ENCODE measurements at regions not wholly inside any gene's neighbourhood (a gene's known extent, or its start where the extent isn't known, plus 50 kb on each side); places are given as distances from the start of the nearest gene placed in this dataset.

DNA sequence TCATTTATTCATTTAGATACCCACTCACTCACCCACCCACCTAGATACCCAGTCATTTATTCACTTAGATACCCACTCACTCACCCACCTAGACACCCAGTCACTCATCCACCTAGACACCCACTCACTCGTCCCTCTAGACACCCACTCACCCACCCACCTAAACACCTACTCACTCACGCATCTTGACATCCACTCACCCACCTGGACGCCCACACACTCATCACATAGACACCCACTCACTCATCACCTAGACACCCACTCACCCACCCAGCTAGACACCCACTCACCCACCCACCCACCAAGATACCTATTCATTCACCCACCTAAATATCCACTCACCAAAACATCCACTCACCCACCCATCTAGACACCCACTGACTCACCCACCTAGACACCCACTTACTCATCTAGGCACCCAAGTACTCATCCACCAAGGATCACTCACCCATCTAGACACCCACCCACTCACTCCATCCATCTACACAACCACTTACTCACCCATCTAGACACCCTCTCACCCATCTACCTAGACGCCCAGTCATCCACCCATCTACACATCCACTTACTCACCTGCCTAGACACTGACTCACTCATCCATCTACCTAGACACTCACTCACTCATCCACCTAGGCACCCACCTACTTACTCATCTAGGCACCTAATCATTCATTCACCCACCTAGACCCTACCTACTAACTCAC is 723.7 kb upstream of the RAB6C start:
- no peak for DNase-seq (ENCODE audit: low read depth)

DNA sequence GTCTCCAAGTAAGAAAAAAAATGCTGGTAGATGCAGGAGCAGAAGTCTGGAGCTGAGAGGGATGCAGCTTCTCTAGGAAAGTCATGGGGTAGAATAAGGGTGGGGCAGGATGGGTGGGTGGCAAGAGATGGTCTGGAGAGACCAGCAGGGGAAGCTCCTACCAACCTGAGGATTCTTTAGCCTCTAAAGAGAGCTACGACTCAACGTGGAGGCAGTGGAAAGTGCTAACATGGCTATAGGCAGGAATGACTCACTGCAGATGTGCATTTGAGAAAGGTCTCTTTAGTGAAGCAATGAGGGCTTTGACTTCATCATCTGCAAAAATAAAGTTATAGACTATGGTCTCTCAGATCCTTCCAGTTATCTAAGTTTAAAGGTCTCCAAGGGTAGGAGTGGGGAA is 722.8 kb upstream of the RAB6C start:
- DNase-seq (ENCODE audit: low read depth): no peak

DNA sequence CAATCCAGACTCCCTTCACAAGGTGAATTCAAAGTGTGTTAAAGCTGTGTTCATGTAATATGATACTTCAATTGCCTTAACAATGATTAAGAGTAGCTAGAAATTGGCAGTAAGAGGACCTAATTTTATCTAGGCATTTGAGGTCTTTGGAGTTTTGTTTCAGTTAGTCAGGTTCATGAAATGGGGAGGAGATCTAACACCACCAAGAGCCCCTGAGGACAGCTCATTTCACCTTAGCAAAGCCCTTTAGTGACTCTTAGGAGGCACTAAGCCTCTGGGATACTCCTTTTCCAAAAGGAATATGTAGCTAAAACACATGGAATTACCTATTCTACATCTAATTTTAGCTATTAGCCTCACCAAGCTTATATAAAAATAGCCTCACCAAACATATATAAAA is 716.5 kb upstream of the RAB6C start:
- DNase-seq (ENCODE audit: low read depth): no peak

- no peak for DNase-seq (ENCODE audit: low read depth)
These were observed 715.5 kb upstream of the RAB6C start for GRCh38 chr2:129263939-129264338.

- DNase-seq (ENCODE audit: low read depth): no peak
These were observed 711.9 kb upstream of the RAB6C start for GRCh38 chr2:129267559-129267958.

GRCh38 chr2:129273266-129274037 is 706.0 kb upstream of the RAB6C start:
- no peak for DNase-seq (ENCODE audit: low read depth)

DNA sequence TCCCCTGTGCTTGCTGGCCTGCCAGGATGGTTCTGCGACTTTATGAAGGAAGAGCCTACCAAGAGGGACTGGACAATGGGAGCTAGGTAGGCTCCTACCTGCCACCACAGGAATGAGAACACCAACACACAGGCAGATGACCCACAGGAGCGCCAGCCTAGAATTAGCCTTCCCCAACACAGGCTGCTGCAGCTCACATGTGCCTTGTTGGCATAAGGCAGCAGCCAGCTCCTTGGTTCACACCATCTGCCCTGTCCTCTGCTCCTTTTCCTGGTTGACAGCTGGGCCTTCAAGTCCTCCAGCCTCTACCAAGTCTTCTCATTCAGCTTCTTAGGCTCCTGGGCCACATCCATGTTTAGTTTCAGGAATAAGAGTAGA is 705.4 kb upstream of the RAB6C start:
- no peak for DNase-seq (ENCODE audit: low read depth)

DNA sequence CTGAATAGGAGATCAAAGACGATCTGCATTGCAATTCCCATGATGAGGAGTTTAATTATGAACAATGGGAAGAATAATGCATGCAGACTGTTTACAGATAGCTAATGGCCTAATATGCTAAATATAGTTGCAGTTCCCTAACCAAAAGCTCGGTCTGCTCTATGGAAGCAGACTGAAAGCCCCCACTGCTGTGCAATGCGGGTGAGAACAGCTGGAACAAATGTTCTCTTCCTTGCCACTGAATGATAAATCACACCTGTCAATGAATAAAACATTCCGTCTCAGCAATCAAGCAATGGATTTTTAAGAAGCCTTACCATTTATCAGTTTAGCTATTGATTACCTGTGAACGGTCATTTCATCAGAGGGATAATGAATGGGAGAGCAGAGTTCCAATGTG is 704.5 kb upstream of the RAB6C start:
- no peak for DNase-seq (ENCODE audit: low read depth)

DNA sequence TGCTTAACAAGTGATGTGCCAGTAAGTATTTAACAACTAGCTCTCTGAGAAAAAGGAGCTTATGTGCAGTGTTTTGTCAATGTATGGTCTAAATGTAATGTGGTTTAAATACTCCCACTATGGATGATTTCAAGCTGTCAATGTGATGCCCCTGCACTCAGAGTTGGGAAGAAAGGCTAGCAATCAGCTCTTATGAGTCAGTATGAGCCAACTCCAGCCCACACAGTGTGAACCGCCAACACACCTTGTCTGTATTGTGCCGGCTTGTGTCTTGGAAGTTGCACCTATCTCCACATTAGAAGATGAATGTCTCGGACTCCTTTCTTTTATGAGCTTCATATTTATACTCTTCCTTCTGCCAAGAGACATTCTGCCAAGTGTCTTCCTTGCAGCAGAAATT is 703.8 kb upstream of the RAB6C start:
- DNase-seq (ENCODE audit: low read depth): no peak

DNA sequence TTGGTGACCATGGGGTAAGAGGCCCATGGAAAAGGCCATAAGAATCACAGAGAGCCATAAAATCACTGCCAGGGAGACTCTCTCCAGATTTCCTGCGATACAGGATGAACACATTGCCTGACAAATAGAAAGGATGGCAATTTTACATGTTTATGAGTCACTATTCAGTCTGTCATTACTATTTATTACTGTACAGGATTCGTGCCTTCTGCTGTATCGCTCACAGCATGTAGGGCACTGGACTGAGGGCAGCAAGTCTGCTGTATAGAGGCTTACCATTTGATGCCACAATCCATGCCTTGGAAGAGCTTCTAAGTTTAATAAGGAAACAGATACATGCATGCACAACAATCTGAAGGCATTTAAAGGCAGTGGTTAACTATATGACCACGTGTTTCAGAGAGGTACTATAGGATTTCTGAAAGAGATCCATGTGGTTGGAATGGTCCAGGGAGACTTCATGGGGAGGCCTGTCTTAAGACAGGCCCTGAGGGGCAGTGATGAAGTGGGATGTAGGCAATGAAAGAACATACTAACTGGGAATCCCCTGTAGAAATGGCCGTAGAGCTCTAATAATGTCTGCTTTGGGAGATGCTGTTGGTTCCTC is 702.4 kb upstream of the RAB6C start:
- DNase-seq (ENCODE audit: low read depth): no peak

GRCh38 chr2:129277585-129277981 is 701.9 kb upstream of the RAB6C start:
- no peak for DNase-seq (ENCODE audit: low read depth)

DNA sequence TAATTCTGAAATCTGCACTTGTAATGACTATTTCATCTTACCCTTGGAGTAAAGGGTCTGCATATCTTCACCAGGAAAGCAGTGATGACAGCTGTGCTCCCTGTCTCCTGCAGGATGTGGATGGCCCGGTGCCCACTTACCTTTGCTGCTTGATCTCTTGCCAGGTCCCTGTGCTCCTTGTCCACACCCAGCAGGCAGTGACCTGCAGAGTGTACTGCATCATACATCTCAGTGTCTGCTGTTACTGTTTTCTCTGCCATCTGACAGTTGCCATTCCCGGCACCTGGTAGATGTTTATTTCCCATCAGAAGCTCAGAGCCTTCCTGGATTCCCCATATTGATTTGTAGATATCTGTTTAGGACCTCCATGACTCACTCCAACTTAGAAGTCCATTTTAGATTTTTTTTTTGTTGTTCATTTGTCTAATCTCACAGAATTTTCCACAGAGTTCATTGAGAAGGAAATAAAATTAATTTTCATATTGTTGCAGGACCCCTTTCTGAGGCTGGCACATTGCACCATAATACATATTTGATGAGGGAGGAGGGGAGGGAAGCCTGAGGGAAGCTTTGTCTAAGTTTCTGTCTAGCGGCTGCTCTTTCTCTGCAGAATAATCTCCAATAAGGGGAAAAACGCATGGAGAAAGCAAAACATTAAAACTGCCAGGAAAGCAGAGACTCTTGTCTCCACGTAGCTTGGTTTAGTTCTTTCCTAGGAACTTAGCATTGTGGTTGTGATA is 697.5 kb upstream of the RAB6C start:
- DNase-seq (ENCODE audit: low read depth): no peak

DNA sequence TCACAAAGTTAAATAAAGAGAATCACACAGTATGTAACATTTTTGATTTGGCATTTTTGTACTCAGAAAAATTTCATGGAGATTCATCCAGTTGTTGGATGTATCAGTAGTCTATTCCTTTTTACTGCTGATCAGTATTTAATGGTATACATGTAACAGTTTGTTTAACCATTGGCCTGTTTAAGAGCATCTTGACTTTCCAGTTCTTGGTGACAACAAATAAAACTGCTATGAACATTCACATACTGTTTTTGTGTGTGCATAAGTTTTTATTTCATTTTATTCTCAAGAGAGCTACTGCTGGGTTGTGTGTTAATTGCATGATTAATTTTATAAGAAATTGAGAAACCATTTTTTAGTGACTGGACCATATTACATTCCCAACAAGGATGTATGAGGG is 694.5 kb upstream of the RAB6C start:
- no peak for DNase-seq (ENCODE audit: low read depth)

DNA sequence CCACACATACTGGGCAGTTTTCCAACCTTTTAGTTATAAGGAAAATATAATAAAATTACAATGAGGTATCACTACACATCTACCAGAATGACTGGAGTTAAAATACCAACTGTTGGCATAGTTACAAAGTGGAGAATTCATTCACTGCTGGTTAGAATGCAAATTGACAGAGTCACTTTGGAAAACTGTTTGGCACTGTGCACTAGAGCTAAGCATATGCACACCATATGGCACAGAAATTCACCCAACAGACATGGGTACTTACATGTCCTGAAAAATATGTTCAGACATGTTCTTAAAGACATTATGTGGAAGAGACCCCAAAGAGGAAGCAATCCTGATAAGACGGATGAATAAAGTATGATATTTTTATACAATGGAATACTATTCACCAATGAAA is 686.1 kb upstream of the RAB6C start:
- DNase-seq (ENCODE audit: low read depth): no peak

DNA sequence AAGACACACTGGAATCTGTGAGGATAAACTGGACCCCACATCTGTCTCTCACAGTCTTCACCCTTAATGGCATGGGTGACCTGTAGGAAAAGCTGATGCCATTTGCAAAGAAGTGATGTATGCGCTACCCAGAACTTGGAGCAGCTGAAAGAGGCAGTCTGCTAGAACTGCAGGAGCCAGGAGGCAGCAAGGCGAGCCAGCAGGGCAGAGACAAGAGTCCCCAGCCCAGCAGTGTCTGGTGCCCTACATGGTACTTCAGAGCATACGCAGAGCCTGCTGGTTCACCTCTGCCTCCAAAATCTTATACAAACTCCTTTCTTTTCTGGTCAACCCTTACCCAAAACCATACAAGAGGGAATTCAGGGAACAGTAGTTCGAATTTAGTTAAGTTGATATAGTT is 683.1 kb upstream of the RAB6C start:
- no peak for DNase-seq (ENCODE audit: low read depth)

- no peak for DNase-seq (ENCODE audit: low read depth)
These were observed 682.7 kb upstream of the RAB6C start for GRCh38 chr2:129296806-129297205.

- no peak for DNase-seq (ENCODE audit: low read depth)
These were observed 682.0 kb upstream of the RAB6C start for GRCh38 chr2:129297430-129297829.

- DNase-seq (ENCODE audit: low read depth): no peak
These were observed 680.1 kb upstream of the RAB6C start for GRCh38 chr2:129299338-129299737.

- no peak for DNase-seq (ENCODE audit: low read depth)
These were observed 679.7 kb upstream of the RAB6C start for GRCh38 chr2:129299756-129300155.

DNA sequence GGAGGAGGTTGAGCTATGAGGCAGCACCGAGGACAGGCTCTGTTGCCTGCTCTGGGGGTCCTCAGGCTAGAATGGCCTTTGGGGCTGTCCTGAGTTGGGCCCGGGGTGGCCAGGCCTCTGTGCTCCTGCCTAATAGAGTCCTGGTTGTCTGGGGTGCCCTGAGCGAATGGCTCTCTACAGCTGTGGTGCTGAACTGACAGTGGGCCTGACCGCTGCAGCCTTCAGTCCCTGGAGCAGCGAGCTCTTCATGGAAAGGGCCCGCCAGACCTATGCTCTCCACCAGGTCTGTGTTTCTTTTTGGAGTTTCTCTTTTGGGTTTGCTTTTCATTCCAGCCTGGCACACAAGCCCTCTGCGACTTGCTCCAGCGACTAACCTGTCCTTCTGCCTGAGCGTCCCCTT is 679.0 kb upstream of the RAB6C start:
- no peak for DNase-seq (ENCODE audit: low read depth)

DNA sequence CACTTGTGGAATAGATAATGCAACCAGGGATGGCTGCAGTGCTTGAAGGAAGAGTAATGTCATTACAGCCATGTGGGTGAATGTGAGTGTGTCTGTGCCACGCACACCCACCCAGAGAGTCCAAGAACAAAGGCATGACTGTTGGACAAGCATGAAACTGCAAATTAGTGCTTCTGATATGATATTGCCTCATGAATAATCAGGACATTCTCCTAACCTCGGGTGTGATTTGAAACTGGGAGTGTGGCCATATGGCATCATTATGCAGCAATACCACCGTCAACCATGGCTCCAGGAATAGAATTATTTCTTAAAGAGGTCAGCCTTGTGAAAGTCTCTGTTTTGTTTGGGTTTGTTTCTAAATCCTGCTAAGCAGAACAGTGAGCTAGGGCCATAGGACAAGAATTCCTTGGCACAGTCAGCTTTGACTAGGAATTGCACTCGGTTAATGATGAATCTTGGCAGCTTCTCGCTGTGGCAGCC is 678.0 kb upstream of the RAB6C start:
- no peak for DNase-seq (ENCODE audit: low read depth)

- no peak for DNase-seq (ENCODE audit: low read depth)
These were observed 677.4 kb upstream of the RAB6C start for GRCh38 chr2:129302106-129302505.

Data from amniotic epithelial cell (primary cell).